Endothelial cell of umbilical vein (primary cell): ENCODE measurements at regions not wholly inside any gene's neighbourhood (a gene's known extent, or its start where the extent isn't known, plus 50 kb on each side); places are given as distances from the start of the nearest gene placed in this dataset.

Experiments used
- BruUV-seq: library from RNA; stranded (reverse); fragments of 400-500 nt; replicated peaks from 2 replicates; lab custom pipeline; 2021; lab: Mats Ljungman, UMichigan
- CTCF ChIA-PET: fragments of 300-600, 350-600 bp; sonication (Branson Sonifier 250); formaldehyde crosslinking; loops from one replicate; lab custom pipeline; 2021; ENCODE audit warnings: antibody characterized with exemption, inconsistent platforms; lab: Charles Lee
- POLR2A ChIA-PET: fragments of 300-600, 350-600 bp; sonication (Branson Sonifier 250); formaldehyde crosslinking; loops from one replicate; lab custom pipeline; 2021; ENCODE audit warnings: antibody characterized with exemption, inconsistent platforms; lab: Charles Lee
- DNase-seq: peaks from one replicate; pipeline ENCODE4 v3.0.0-alpha.2; 2011; ENCODE audit warnings: low read depth, low spot score
- FAIRE-seq: peaks from 2 replicates; lab custom pipeline; 2011; peaks lifted over from hg19 to GRCh38; lab: Jason Lieb, UNC
- H2AFZ ChIP-seq: 2 replicates; pipeline ENCODE4 v1.6.0; 2012; ENCODE audit warnings: low read depth, low read length, control low read depth, inconsistent platforms
- H3K27ac ChIP-seq: 2 replicates; pipeline ENCODE4 v1.5.1; 2011; ENCODE audit warnings: low read depth, mild to moderate bottlenecking, control low read depth, low read length, moderate library complexity; ENCODE audit not compliant: insufficient read depth
- H3K27me3 ChIP-seq, 2 experiments: 2 replicates each; pipeline versions ENCODE4 v1.6.0 to v1.6.1; 2011; ENCODE audit warnings: low read length in 2 of 2, mixed read lengths in 1 of 2; ENCODE audit not compliant: control insufficient read depth in 2 of 2, insufficient read depth in 2 of 2
- H3K36me3 ChIP-seq, 2 experiments: 2 replicates in 1 of 2; 3 replicates in 1 of 2; pipeline ENCODE4 v1.5.1; 2011; ENCODE audit warnings: low read length in 2 of 2, mild to moderate bottlenecking in 1 of 2, moderate library complexity in 1 of 2; ENCODE audit not compliant: control insufficient read depth in 2 of 2, insufficient read depth in 2 of 2; ENCODE audit errors: extremely low read depth in 1 of 2
- H3K4me1 ChIP-seq: 3 replicates; pipeline ENCODE4 v1.5.1; 2011; ENCODE audit warnings: mild to moderate bottlenecking, low read length; ENCODE audit not compliant: control insufficient read depth, insufficient read depth; ENCODE audit errors: extremely low read depth
- H3K4me2 ChIP-seq: 2 replicates; pipeline ENCODE4 v1.6.1; 2011; ENCODE audit warnings: low read length, control low read depth, mixed read lengths; ENCODE audit not compliant: insufficient read depth
- H3K4me3 ChIP-seq, 3 experiments: fragments of 200-600 bp in 1 of 3; sonication (generic), shearing (Covaris generic) in 1 of 3; replicated peaks in 1 of 3; 2 replicates each; pipeline ENCODE4 v1.5.1; 2011 to 2016; ENCODE audit warnings: control low read depth in 3 of 3, low read length in 3 of 3, mild to moderate bottlenecking in 2 of 3, inconsistent platforms in 1 of 3, low read depth in 1 of 3, moderate library complexity in 1 of 3; ENCODE audit not compliant: insufficient read depth in 1 of 3
- H3K79me2 ChIP-seq: 2 replicates; pipeline ENCODE4 v1.6.0; 2012; ENCODE audit warnings: low read length, inconsistent platforms; ENCODE audit not compliant: control insufficient read depth, insufficient read depth
- H3K9ac ChIP-seq: replicated peaks from 2 replicates; pipeline ENCODE3; 2011; ENCODE audit warnings: low read length, control low read depth; ENCODE audit not compliant: insufficient read depth; ENCODE audit errors: extremely low read depth
- H3K9me1 ChIP-seq: replicated peaks from 3 replicates; pipeline ENCODE4 v1.6.0; 2011; ENCODE audit warnings: mild to moderate bottlenecking, low read length; ENCODE audit not compliant: control insufficient read depth, insufficient read depth; ENCODE audit errors: extremely low read depth
- H3K9me3 ChIP-seq: replicated peaks from 2 replicates; pipeline ENCODE4 v1.5.1; 2012; ENCODE audit warnings: low read length, inconsistent platforms; ENCODE audit not compliant: control insufficient read depth, insufficient read depth
- H4K20me1 ChIP-seq: replicated peaks from 2 replicates; pipeline ENCODE3; 2011; ENCODE audit warnings: mild to moderate bottlenecking, low read length; ENCODE audit not compliant: control insufficient read depth, insufficient read depth; ENCODE audit errors: extremely low read depth
- CTCF ChIP-seq, 2 donors: IDR thresholded peaks; 1 replicate in 1 of 2; 2 replicates in 1 of 2; pipeline ENCODE4 v1.5.1; 2011; ENCODE audit warnings: low read length in 2 of 2, mild to moderate bottlenecking in 2 of 2, moderate library complexity in 2 of 2, control low read depth in 1 of 2, inconsistent platforms in 1 of 2, low read depth in 1 of 2; ENCODE audit not compliant: insufficient read depth in 1 of 2; ENCODE audit errors: extremely low read depth in 1 of 2
- EZH2 ChIP-seq: IDR thresholded peaks from 2 replicates; pipeline ENCODE4 v1.6.1; 2012; ENCODE audit warnings: borderline replicate concordance, low read depth, mild to moderate bottlenecking, moderate library complexity, low read length, inconsistent platforms; ENCODE audit not compliant: severe bottlenecking
- FOS ChIP-seq: IDR thresholded peaks from 2 replicates; pipeline ENCODE4 v1.6.1; 2011; ENCODE audit warnings: mild to moderate bottlenecking, low read length, moderate library complexity, borderline replicate concordance; ENCODE audit not compliant: insufficient read depth
- GATA2 ChIP-seq: IDR thresholded peaks from 2 replicates; pipeline ENCODE4 v1.7.0; 2011; ENCODE audit warnings: low read depth, mild to moderate bottlenecking, moderate library complexity, mixed read lengths, low read length; ENCODE audit not compliant: insufficient read length, insufficient read depth
- JUN ChIP-seq: IDR thresholded peaks from 2 replicates; pipeline ENCODE4 v1.6.1; 2011; ENCODE audit warnings: borderline replicate concordance, low read depth; ENCODE audit not compliant: insufficient read length, insufficient read depth
- MAX ChIP-seq: IDR thresholded peaks from 2 replicates; pipeline ENCODE4 v1.6.1; 2011; ENCODE audit not compliant: insufficient read depth, insufficient read length
- MYC ChIP-seq: IDR thresholded peaks from one replicate; pipeline ENCODE4 v1.6.1; 2011; ENCODE audit warnings: mild to moderate bottlenecking, low read depth, low read length
- POLR2A ChIP-seq: IDR thresholded peaks from 2 replicates; pipeline ENCODE4 v1.6.1; 2012; ENCODE audit warnings: low read depth, mild to moderate bottlenecking, control low read depth, low read length
- POLR2AphosphoS5 ChIP-seq: IDR thresholded peaks from 2 replicates; pipeline ENCODE4 v1.6.1; 2012; ENCODE audit warnings: low read depth, mild to moderate bottlenecking, control low read depth, low read length, moderate library complexity; ENCODE audit not compliant: insufficient read depth
- dilution Hi-C: fragments of 300-500 bp; cut with MboI; formaldehyde crosslinking; loops from one replicate; pipeline ENCODE4 v1.15.0; 2019; ENCODE audit warnings: low sequenced_read_pairs; ENCODE audit not compliant: extremely low pct_ligation_motif_present
- intact Hi-C: fragments of 100-400 bp; cut with micrococcal nuclease; formaldehyde crosslinking; loops from one replicate; pipeline ENCODE4 v1.10.0; 2022

GRCh38 chr1:30415171-30415940 is 308.0 kb downstream of the MATN1 start:
- no peaks in the 10 kb centered on the region for H3K27me3 ChIP-seq
- no peaks in the 10 kb centered on the region for H3K9me1 ChIP-seq
- POLR2A ChIA-PET = no interaction called here
- intact Hi-C loops (no loop called here), dilution Hi-C loops (no loop called here)
- CTCF ChIA-PET = interaction anchor here (1.5 kb wide), 1 partner anchor 35 kb away, joined by 3 read pairs; no protein-coding TSS in a partner anchor
- no peak overlapping the region for H3K27ac ChIP-seq
- FAIRE-seq (no peak), DNase-seq (no peak)
- H3K79me2 ChIP-seq = no peaks in the 10 kb centered on the region
- H3K9ac ChIP-seq = no peak overlapping the region
- no peaks in the 10 kb centered on the region for H3K9me3 ChIP-seq
- H3K36me3 ChIP-seq = no peaks in the 10 kb centered on the region
- no peak overlapping the region for H3K4me3 ChIP-seq
- no TSS peak for BruUV-seq
- TF ChIP-seq MYC (no peak), CTCF (IDR thresholded peaks at IDR 0.05; ENCODE audit: extremely low read depth in 1 of 2, insufficient read depth in 1 of 2, low read depth in 1 of 2, low read length in 2 of 2) (no peak), POLR2A (no peak), FOS (no peak), JUN (no peak), MAX (no peak), GATA2 (no peak), POLR2AphosphoS5 (no peak), EZH2 (no peak)
- no peak overlapping the region for H3K4me2 ChIP-seq
- H2AFZ ChIP-seq = no peak overlapping the region
- no peaks in the 10 kb centered on the region for H3K4me1 ChIP-seq
- no peaks in the 10 kb centered on the region for H4K20me1 ChIP-seq
